Osteocyte (in vitro differentiated cells): ENCODE measurements at regions not wholly inside any gene's neighbourhood (a gene's known extent, or its start where the extent isn't known, plus 50 kb on each side); places are given as distances from the start of the nearest gene placed in this dataset.
"Not testable (repeated sequence)": the region's sequence is repeated elsewhere in the genome, so short reads cannot be mapped to it uniquely, and the experiment has no call there.

Source experiments
- DNase-seq: peaks from one replicate; pipeline ENCODE4 v3.0.0; 2021; ENCODE audit warnings: mixed read lengths; ENCODE audit not compliant: unreplicated experiment; ENCODE audit errors: extremely low spot score
- H3K27ac Mint-ChIP-seq: one replicate; pipeline ENCODE4 v1.8.0; 2021; ENCODE audit warnings: mild to moderate bottlenecking, mixed read lengths; ENCODE audit not compliant: unreplicated experiment
- H3K27me3 Mint-ChIP-seq: one replicate; pipeline ENCODE4 v1.8.0; 2021; ENCODE audit warnings: mixed read lengths; ENCODE audit not compliant: unreplicated experiment
- H3K36me3 Mint-ChIP-seq: one replicate; pipeline ENCODE4 v1.8.0; 2021; ENCODE audit warnings: mixed read lengths; ENCODE audit not compliant: unreplicated experiment
- H3K4me1 Mint-ChIP-seq: one replicate; pipeline ENCODE4 v1.8.0; 2021; ENCODE audit warnings: mixed read lengths; ENCODE audit not compliant: unreplicated experiment
- H3K4me3 Mint-ChIP-seq: one replicate; pipeline ENCODE4 v1.8.0; 2021; ENCODE audit warnings: mild to moderate bottlenecking, moderate library complexity, mixed read lengths; ENCODE audit not compliant: unreplicated experiment
- H3K9me3 Mint-ChIP-seq: one replicate; pipeline ENCODE4 v1.8.0; 2021; ENCODE audit warnings: mixed read lengths; ENCODE audit not compliant: unreplicated experiment
- TF ChIP-seq, protein P1 (sequence below): fragments of 200-600 bp; sonication (generic); IDR thresholded peaks from 2 replicates; pipeline ENCODE4 v1.5.0; 2021; ENCODE audit warnings: antibody characterized with exemption, mild to moderate bottlenecking, moderate library complexity

DNA sequence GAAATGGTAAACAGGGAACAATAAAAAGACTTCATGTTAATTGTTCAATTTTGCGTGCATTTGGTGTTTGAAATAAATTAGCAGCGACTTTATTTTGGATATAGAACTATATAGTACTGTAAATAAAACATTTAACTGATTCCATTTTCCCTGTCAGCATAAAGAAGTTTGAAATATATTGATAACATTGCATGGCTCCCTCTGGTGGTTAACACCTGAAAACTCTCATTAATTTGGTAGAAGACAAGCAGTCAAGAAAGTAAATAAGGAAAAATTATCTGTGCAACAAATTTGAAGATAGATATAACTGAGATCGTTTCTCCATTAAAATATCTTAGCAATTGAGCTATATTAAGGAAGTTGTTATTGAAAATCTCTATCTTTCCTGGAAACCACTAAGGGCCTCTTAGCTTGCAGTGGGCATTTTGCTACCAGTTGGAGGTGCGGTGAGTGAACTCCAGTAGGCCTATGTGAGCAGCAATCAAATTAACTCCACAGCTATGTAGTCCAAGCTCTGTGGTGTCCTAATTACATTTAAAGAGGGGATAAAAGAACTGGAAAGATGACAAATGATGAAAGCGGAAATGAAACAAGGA lies 435.7 kb upstream of the FKBP1C start:
- TF ChIP-seq, protein P1, sequence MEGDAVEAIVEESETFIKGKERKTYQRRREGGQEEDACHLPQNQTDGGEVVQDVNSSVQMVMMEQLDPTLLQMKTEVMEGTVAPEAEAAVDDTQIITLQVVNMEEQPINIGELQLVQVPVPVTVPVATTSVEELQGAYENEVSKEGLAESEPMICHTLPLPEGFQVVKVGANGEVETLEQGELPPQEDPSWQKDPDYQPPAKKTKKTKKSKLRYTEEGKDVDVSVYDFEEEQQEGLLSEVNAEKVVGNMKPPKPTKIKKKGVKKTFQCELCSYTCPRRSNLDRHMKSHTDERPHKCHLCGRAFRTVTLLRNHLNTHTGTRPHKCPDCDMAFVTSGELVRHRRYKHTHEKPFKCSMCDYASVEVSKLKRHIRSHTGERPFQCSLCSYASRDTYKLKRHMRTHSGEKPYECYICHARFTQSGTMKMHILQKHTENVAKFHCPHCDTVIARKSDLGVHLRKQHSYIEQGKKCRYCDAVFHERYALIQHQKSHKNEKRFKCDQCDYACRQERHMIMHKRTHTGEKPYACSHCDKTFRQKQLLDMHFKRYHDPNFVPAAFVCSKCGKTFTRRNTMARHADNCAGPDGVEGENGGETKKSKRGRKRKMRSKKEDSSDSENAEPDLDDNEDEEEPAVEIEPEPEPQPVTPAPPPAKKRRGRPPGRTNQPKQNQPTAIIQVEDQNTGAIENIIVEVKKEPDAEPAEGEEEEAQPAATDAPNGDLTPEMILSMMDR: peak; percentile 59
- H3K9me3 Mint-ChIP-seq: no peaks in the 10 kb centered on the region

DNA sequence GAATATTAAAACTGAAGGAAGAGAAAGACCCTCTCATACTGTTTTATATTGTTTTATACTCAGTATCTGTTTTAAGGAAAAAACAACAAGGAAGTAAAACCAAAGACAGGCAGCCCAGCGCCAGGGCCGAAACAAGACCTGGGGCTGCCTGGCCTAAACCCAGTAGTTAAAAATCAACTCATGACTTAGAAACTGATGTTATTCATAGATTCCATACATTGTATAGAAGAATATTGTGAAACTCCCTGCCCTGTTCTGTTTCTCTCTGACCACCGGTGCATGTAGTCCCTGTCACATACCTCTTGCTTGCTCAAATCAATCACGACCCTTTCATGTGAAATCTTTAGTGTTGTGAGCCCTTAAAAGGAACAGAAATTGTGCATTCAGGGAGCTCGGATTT lies 445.1 kb upstream of the FKBP1C start:
- H3K9me3 Mint-ChIP-seq: peaks cover 11% of the 10 kb centered on the region
- not testable (repeated sequence) for H3K4me3 Mint-ChIP-seq, H3K27me3 Mint-ChIP-seq

More for the DNA sequence above, 435.7 kb upstream of the FKBP1C start:
- no peak for DNase-seq
- Mint-ChIP-seq H3K36me3 (no peaks in the 10 kb centered on the region), H3K4me1 (no peaks in the 10 kb centered on the region), H3K27ac (no peak overlapping the region), H3K4me3 (no peak overlapping the region), H3K27me3 (no peaks in the 10 kb centered on the region)

DNA sequence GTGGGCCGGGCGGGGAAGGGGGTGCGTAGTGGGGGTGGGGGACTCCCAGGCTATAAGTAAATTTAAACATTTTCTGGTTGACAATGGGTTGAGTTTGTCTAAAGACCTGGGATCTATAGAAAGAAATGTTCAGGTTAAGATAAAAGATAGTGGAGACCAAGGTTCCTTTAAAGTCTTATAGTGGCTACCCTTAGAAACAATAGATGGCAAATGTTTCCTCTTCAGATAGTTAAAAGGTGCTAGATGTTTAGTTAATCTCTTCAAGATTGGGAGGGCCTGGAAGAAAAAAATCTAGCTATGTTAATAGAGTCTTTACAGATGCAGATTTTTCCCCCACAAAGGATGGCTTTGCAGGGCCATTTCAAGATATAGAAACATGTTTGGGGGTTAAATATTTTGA lies 446.4 kb upstream of the FKBP1C start:
- TF ChIP-seq, protein P1: no peak
- DNase-seq: no peak
- H3K9me3 Mint-ChIP-seq: peaks cover 11% of the 10 kb centered on the region
- no peak overlapping the region for H3K27ac Mint-ChIP-seq
- H3K27me3 Mint-ChIP-seq: no peaks in the 10 kb centered on the region
- no peak overlapping the region for H3K4me3 Mint-ChIP-seq
- H3K4me1 Mint-ChIP-seq: no peaks in the 10 kb centered on the region
- no peaks in the 10 kb centered on the region for H3K36me3 Mint-ChIP-seq

More for the DNA sequence above, 445.1 kb upstream of the FKBP1C start:
- H3K27ac Mint-ChIP-seq, H3K36me3 Mint-ChIP-seq, H3K4me1 Mint-ChIP-seq, DNase-seq: not testable (repeated sequence)

DNA sequence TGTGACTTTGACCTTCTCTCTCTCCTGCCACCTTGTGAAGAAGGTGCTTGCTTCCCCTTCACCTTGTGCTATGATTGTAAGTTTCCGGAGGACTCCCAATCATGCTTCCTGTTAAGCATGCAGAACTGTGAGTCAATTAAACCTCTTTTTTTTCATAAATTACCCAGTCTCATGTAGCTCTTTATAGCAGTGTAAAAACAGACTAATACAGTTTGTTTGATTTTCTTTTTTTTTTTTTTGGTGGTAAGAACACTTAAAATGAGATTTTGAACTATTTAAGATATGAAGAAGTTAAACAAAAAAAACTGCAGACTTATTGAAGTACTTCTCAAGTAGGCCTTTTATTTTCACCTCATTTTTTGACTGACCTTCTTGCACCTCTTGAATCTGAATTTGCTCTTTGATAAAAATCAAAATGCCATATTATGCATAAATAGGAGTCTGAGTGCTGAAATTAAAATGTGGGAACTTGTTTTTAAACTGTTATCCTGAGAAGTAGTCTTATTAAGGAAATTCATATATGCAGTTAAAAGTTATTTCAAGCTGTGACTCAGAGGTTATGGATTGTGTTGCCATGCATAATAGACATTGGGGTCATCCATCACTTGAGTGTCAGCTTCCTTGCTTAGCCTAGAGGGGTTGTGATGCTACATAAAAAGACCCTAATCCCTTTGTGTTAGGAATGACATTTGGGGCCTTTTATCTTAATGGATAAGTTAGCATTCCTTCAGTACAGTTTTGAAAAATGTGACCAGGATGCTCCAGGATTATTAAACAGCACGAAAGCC lies 447.9 kb upstream of the FKBP1C start:
- Mint-ChIP-seq H3K4me1 (no peaks in the 10 kb centered on the region), H3K4me3 (no peak overlapping the region), H3K27me3 (no peaks in the 10 kb centered on the region), H3K27ac (no peak overlapping the region), H3K36me3 (no peaks in the 10 kb centered on the region), H3K9me3 (peaks cover 5% of the 10 kb centered on the region)
- TF ChIP-seq, protein P1: no peak
- DNase-seq: no peak

DNA sequence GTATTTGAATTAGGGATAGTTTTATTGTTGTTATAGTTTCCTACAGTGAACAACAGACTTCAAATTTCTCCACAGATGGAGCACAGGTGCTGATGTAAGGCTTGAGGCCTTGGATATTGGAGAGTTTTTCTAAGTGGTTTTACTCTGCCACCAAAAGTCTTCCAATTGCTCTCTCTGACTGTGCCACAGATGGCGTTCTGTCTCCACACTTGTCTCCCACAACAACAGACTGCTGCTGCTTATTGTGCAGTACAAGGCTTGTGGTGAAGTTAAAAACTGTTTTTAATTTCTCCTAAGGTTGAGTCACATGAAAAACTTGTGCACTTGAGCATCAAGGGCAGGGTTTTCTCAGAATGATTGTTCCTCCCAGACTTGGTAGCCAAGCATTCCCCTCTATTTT lies 460.9 kb upstream of the KHDRBS2 start:
- Mint-ChIP-seq H3K4me3 (no peak overlapping the region), H3K9me3 (no peaks in the 10 kb centered on the region), H3K27ac (no peak overlapping the region), H3K36me3 (no peaks in the 10 kb centered on the region), H3K27me3 (no peaks in the 10 kb centered on the region), H3K4me1 (no peaks in the 10 kb centered on the region)
- TF ChIP-seq, protein P1: no peak
- DNase-seq: no peak
